Keratinocyte (primary cell): ENCODE measurements at regions not wholly inside any gene's neighbourhood (a gene's known extent, or its start where the extent isn't known, plus 50 kb on each side); places are given as distances from the start of the nearest gene placed in this dataset.

ENCODE experiments used
- DNase-seq: peaks from one replicate; pipeline ENCODE4 v3.0.0-alpha.2; 2011; ENCODE audit warnings: low read depth, missing footprints, low spot score
- FAIRE-seq: peaks from 2 replicates; lab custom pipeline; 2011; peaks lifted over from hg19 to GRCh38; lab: Jason Lieb, UNC
- H2AFZ ChIP-seq: 2 replicates; pipeline ENCODE4 v1.6.0; 2012; ENCODE audit warnings: low read length, control low read depth, inconsistent platforms; ENCODE audit not compliant: control insufficient read depth
- H3K27ac ChIP-seq: 2 replicates; pipeline ENCODE4 v1.5.1; 2011; ENCODE audit warnings: low read length; ENCODE audit not compliant: control insufficient read depth, insufficient read depth
- H3K27me3 ChIP-seq: 3 replicates; pipeline ENCODE4 v1.6.0; 2011; ENCODE audit warnings: low read length; ENCODE audit not compliant: control insufficient read depth, insufficient read depth; ENCODE audit errors: extremely low read depth
- H3K36me3 ChIP-seq, 2 experiments: 2 replicates in 1 of 2; 3 replicates in 1 of 2; pipeline ENCODE4 v1.5.1; 2011; ENCODE audit warnings: low read length in 2 of 2, mild to moderate bottlenecking in 1 of 2; ENCODE audit not compliant: control insufficient read depth in 2 of 2, insufficient read depth in 2 of 2; ENCODE audit errors: extremely low read depth in 1 of 2
- H3K4me1 ChIP-seq: 3 replicates; pipeline ENCODE4 v1.5.1; 2011; ENCODE audit warnings: low read length; ENCODE audit not compliant: control insufficient read depth, insufficient read depth; ENCODE audit errors: extremely low read depth
- H3K4me2 ChIP-seq: 3 replicates; pipeline ENCODE4 v1.6.0; 2011; ENCODE audit warnings: low read depth, low read length; ENCODE audit not compliant: control insufficient read depth, insufficient read depth; ENCODE audit errors: extremely low read depth
- H3K4me3 ChIP-seq, 3 experiments: fragments of 200-600 bp in 1 of 3; sonication (generic) in 1 of 3; 2 replicates in 2 of 3; 3 replicates in 1 of 3; pipeline ENCODE4 v1.5.1; 2011 to 2016; ENCODE audit warnings: low read length in 3 of 3, mild to moderate bottlenecking in 3 of 3, control low read depth in 2 of 3, inconsistent platforms in 1 of 3, low read depth in 1 of 3, mixed read lengths in 1 of 3, mixed run types in 1 of 3, moderate library complexity in 1 of 3; ENCODE audit not compliant: control insufficient read depth in 2 of 3, insufficient read depth in 2 of 3; ENCODE audit errors: extremely low read depth in 1 of 3
- H3K79me2 ChIP-seq: 2 replicates; pipeline ENCODE4 v1.6.0; 2012; ENCODE audit warnings: low read length; ENCODE audit not compliant: control insufficient read depth, insufficient read depth
- H3K9ac ChIP-seq: 3 replicates; pipeline ENCODE4 v1.6.0; 2011; ENCODE audit warnings: low read length; ENCODE audit not compliant: control insufficient read depth, insufficient read depth; ENCODE audit errors: extremely low read depth
- H3K9me1 ChIP-seq: 3 replicates; pipeline ENCODE4 v1.6.0; 2011; ENCODE audit warnings: low read length; ENCODE audit not compliant: control insufficient read depth, insufficient read depth; ENCODE audit errors: extremely low read depth
- H3K9me3 ChIP-seq: 2 replicates; pipeline ENCODE4 v1.5.1; 2012; ENCODE audit warnings: low read depth, low read length; ENCODE audit not compliant: control insufficient read depth
- H4K20me1 ChIP-seq: 3 replicates; pipeline ENCODE4 v1.6.0; 2011; ENCODE audit warnings: low read length; ENCODE audit not compliant: control insufficient read depth, insufficient read depth; ENCODE audit errors: extremely low read depth
- EZH2 ChIP-seq: IDR thresholded peaks from one replicate; pipeline ENCODE4 v1.6.1; 2012; ENCODE audit warnings: inconsistent platforms, mild to moderate bottlenecking, low read length, moderate library complexity
- dilution Hi-C: fragments of 300-500 bp; cut with MboI; formaldehyde crosslinking; loops from one replicate; pipeline ENCODE4 v1.7.0; 2020; ENCODE audit warnings: low sequenced_read_pairs; ENCODE audit not compliant: extremely low pct_ligation_motif_present
- TF ChIP-seq, protein P1 (sequence below), 3 experiments: IDR thresholded peaks in 1 of 3; conservative IDR thresholded peaks in 1 of 3; optimal IDR thresholded peaks in 1 of 3; 2 replicates in 2 of 3; 3 replicates in 1 of 3; pipeline versions ENCODE3 to v1.5.1; 2011; ENCODE audit warnings: low read length in 3 of 3, mild to moderate bottlenecking in 3 of 3, moderate library complexity in 2 of 3, control low read depth in 1 of 3, inconsistent platforms in 1 of 3; ENCODE audit not compliant: insufficient read depth in 2 of 3; ENCODE audit errors: extremely low read depth in 1 of 3

DNA sequence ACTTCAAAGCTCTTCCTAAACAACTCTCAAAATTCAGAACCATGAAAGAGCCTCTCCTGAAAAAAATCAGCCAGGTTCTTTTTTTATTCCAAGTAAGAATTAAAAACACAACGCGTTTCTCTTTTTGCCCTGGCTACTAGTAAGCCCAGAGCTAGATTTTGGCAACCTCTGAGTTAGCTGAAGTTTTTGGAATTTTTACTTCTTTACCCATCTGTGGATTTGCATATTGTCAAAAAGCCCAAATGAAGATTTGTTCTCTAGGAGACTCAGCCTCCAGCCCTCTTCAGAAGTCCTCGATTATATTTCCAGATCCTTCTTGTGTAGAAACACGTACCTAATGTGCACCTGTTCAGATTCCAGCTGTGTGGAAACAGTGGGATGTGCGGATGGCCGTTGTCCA is 517.9 kb downstream of the TBC1D22A start:
- Histone ChIP-seq H2AFZ (no peak overlapping the region), H3K79me2 (no peaks in the 10 kb centered on the region), H3K9me1 (no peaks in the 10 kb centered on the region), H3K4me2 (no peak overlapping the region), H3K9me3 (no peaks in the 10 kb centered on the region), H3K27me3 (peaks cover 9% of the 10 kb centered on the region), H3K36me3 (no peaks in the 10 kb centered on the region), H3K4me1 (no peaks in the 10 kb centered on the region), H4K20me1 (no peaks in the 10 kb centered on the region), H3K27ac (no peak overlapping the region), H3K9ac (no peak overlapping the region), H3K4me3 (no peak overlapping the region)
- TF ChIP-seq, protein P1, sequence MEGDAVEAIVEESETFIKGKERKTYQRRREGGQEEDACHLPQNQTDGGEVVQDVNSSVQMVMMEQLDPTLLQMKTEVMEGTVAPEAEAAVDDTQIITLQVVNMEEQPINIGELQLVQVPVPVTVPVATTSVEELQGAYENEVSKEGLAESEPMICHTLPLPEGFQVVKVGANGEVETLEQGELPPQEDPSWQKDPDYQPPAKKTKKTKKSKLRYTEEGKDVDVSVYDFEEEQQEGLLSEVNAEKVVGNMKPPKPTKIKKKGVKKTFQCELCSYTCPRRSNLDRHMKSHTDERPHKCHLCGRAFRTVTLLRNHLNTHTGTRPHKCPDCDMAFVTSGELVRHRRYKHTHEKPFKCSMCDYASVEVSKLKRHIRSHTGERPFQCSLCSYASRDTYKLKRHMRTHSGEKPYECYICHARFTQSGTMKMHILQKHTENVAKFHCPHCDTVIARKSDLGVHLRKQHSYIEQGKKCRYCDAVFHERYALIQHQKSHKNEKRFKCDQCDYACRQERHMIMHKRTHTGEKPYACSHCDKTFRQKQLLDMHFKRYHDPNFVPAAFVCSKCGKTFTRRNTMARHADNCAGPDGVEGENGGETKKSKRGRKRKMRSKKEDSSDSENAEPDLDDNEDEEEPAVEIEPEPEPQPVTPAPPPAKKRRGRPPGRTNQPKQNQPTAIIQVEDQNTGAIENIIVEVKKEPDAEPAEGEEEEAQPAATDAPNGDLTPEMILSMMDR (optimal IDR thresholded peaks at IDR 0.05 in 1 of 3, IDR thresholded peaks at IDR 0.05 in 1 of 3, conservative IDR thresholded peaks at IDR 0.05 in 1 of 3; ENCODE audit: extremely low read depth in 1 of 3, insufficient read depth in 2 of 3, low read length in 3 of 3), result no peak
- no peak for TF ChIP-seq EZH2
- no peak for DNase-seq
- FAIRE-seq, result no peak
- dilution Hi-C loops, result no loop called here

DNA sequence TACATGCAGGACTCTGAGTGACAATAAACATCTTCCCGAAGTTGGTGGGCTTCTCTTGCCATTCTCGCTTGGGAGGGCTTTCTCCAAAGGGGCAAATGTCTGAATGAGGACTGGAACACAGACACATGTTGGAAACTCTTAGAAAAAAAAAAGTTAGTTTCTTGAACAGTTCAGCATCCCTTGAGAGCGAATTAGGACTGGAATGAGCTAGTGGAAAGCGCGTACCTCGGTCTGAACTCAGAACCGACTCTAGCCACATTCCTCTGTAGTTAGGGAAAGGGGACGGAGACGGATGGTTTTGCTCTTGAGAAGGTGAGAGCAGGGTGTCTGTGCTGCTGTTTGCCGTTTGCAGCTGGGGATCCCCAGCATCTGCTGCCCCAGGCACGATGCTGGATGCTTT is 517.3 kb downstream of the TBC1D22A start:
- no peaks in the 10 kb centered on the region for H3K36me3 ChIP-seq
- FAIRE-seq, result no peak
- no peaks in the 10 kb centered on the region for H3K79me2 ChIP-seq
- no peak for DNase-seq
- H3K27ac ChIP-seq, result no peak overlapping the region
- peaks cover 9% of the 10 kb centered on the region for H3K27me3 ChIP-seq
- no peaks in the 10 kb centered on the region for H4K20me1 ChIP-seq
- no peaks in the 10 kb centered on the region for H3K9me1 ChIP-seq
- H3K4me1 ChIP-seq, result no peaks in the 10 kb centered on the region
- dilution Hi-C loops, result no loop called here
- TF ChIP-seq, protein P1 (optimal IDR thresholded peaks at IDR 0.05 in 1 of 3, IDR thresholded peaks at IDR 0.05 in 1 of 3, conservative IDR thresholded peaks at IDR 0.05 in 1 of 3; ENCODE audit: extremely low read depth in 1 of 3, insufficient read depth in 2 of 3, low read length in 3 of 3), result no peak
- no peak for TF ChIP-seq EZH2
- H2AFZ ChIP-seq, result no peak overlapping the region
- H3K9me3 ChIP-seq, result no peaks in the 10 kb centered on the region
- H3K4me3 ChIP-seq, result no peak overlapping the region
- H3K4me2 ChIP-seq, result no peak overlapping the region
- no peak overlapping the region for H3K9ac ChIP-seq
